ENCODE measurements at regions not wholly inside any gene's neighbourhood (a gene's known extent, or its start where the extent isn't known, plus 50 kb on each side); places are given as distances from the start of the nearest gene placed in this dataset.

DNA sequence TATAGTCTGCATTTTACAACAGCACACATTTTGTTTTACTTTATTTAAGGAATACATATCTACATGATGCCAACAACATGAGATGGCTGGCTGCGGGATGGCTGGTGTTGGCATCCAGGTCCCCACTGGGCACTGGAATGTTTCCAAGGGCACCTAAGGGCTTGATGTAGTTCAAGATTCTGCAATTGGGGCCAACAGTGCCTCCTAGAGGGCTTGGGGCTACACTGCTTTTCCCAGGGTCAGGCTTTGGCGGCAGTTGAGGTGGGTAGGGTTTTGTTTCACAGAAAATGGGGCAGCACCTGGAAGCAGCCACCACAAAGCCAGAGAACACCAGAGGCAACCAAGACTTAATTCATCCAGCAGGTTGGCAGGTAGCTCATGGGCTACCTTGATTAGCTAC, 166.7 kb upstream of the PRNP start:
- H3K79me2 ChIP-seq (ENCODE audit: control insufficient read depth, insufficient read depth, low read length): no peaks in the 10 kb centered on the region
- Mint-ChIP-seq H3K4me1 (no peaks in the 10 kb centered on the region), H3K4me3 (no peak overlapping the region), H3K27me3 (peaks cover 29% of the 10 kb centered on the region), H3K9me3 (ENCODE audit: insufficient read depth) (no peaks in the 10 kb centered on the region), H3K27ac (no peak overlapping the region)
- no peaks in the 10 kb centered on the region for H3K27me3 ChIP-seq (replicated peaks in 1 of 4; ENCODE audit: control extremely low read depth in 1 of 4, control insufficient read depth in 3 of 4, insufficient read depth in 4 of 4, low read length in 3 of 4)
- no peak for ATAC-seq (ENCODE audit: low read depth)
- no peaks in the 10 kb centered on the region for H4K20me1 ChIP-seq (ENCODE audit: control insufficient read depth, insufficient read depth, low read length, poor library complexity, severe bottlenecking)
- no peaks in the 10 kb centered on the region for H3K9me3 ChIP-seq (ENCODE audit: control extremely low read depth in 1 of 3, control insufficient read depth in 2 of 3, insufficient read depth in 1 of 3, low read length in 2 of 3)
- no peak overlapping the region for H3K4me3 ChIP-seq (ENCODE audit: control extremely low read depth in 1 of 5, extremely low read depth in 1 of 5, insufficient read depth in 1 of 5, low read depth in 2 of 5, low read length in 4 of 5)
- H3K4me2 ChIP-seq (replicated peaks; ENCODE audit: low read depth, low read length, poor library complexity, severe bottlenecking): no peak overlapping the region
- ChIA-PET POLR2A (no interaction called here), CTCF (no interaction called here)
- H3K4me1 ChIP-seq (ENCODE audit: control insufficient read depth in 2 of 2, insufficient read depth in 2 of 2, low read length in 2 of 2): no peaks in the 10 kb centered on the region
- intact Hi-C loops (cut with micrococcal nuclease): no loop called here
- no peaks in the 10 kb centered on the region for H3K36me3 ChIP-seq (replicated peaks in 1 of 2; ENCODE audit: control extremely low read depth in 1 of 2, control insufficient read depth in 1 of 2, extremely low read depth in 1 of 2, insufficient read depth in 2 of 2, low read length in 1 of 2)
- H3K27ac ChIP-seq (ENCODE audit: low read length in 2 of 2): no peak overlapping the region
- no peak overlapping the region for H3K9ac ChIP-seq (ENCODE audit: low read length)
- DNase-seq: no peak
- 0% methylated on average over 1 of the region's 2 CpGs for WGBS (ENCODE audit: insufficient coverage)
- no peak overlapping the region for H2AFZ ChIP-seq (ENCODE audit: insufficient read depth, low read depth, low read length, poor library complexity, severe bottlenecking)
- TF ChIP-seq, protein P1, sequence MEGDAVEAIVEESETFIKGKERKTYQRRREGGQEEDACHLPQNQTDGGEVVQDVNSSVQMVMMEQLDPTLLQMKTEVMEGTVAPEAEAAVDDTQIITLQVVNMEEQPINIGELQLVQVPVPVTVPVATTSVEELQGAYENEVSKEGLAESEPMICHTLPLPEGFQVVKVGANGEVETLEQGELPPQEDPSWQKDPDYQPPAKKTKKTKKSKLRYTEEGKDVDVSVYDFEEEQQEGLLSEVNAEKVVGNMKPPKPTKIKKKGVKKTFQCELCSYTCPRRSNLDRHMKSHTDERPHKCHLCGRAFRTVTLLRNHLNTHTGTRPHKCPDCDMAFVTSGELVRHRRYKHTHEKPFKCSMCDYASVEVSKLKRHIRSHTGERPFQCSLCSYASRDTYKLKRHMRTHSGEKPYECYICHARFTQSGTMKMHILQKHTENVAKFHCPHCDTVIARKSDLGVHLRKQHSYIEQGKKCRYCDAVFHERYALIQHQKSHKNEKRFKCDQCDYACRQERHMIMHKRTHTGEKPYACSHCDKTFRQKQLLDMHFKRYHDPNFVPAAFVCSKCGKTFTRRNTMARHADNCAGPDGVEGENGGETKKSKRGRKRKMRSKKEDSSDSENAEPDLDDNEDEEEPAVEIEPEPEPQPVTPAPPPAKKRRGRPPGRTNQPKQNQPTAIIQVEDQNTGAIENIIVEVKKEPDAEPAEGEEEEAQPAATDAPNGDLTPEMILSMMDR (IDR thresholded peaks at IDR 0.05): no peak
- no peak for TF ChIP-seq EZH2 (IDR thresholded peaks at IDR 0.05; ENCODE audit: borderline replicate concordance, insufficient read depth, low read depth, low read length, poor library complexity, severe bottlenecking)

- no peaks in the 10 kb centered on the region for H3K9me3 ChIP-seq (ENCODE audit: control extremely low read depth in 1 of 3, control insufficient read depth in 2 of 3, insufficient read depth in 1 of 3, low read length in 2 of 3)
- no peaks in the 10 kb centered on the region for H3K79me2 ChIP-seq (ENCODE audit: control insufficient read depth, insufficient read depth, low read length)
- H3K9ac ChIP-seq (ENCODE audit: low read length): no peak overlapping the region
- ChIA-PET POLR2A (no interaction called here), CTCF (no interaction called here)
- no peak overlapping the region for H3K27ac ChIP-seq (ENCODE audit: low read length in 2 of 2)
- H3K27me3 ChIP-seq (replicated peaks in 1 of 4; ENCODE audit: control extremely low read depth in 1 of 4, control insufficient read depth in 3 of 4, insufficient read depth in 4 of 4, low read length in 3 of 4): peaks cover 0 to 3% (median 0%) of the 10 kb centered on the region in 4 experiments
- ATAC-seq (ENCODE audit: low read depth) (no peak), DNase-seq (no peak)
- intact Hi-C loops (cut with micrococcal nuclease): no loop called here
- H3K4me3 ChIP-seq (ENCODE audit: control extremely low read depth in 1 of 5, extremely low read depth in 1 of 5, insufficient read depth in 1 of 5, low read depth in 2 of 5, low read length in 4 of 5): no peak overlapping the region
- Mint-ChIP-seq H3K9me3 (ENCODE audit: insufficient read depth) (no peaks in the 10 kb centered on the region), H3K27ac (no peak overlapping the region), H3K4me3 (no peak overlapping the region), H3K4me1 (no peaks in the 10 kb centered on the region), H3K27me3 (peaks cover 40% of the 10 kb centered on the region)
- H3K36me3 ChIP-seq (replicated peaks in 1 of 2; ENCODE audit: control extremely low read depth in 1 of 2, control insufficient read depth in 1 of 2, extremely low read depth in 1 of 2, insufficient read depth in 2 of 2, low read length in 1 of 2): no peaks in the 10 kb centered on the region
- H2AFZ ChIP-seq (ENCODE audit: insufficient read depth, low read depth, low read length, poor library complexity, severe bottlenecking): no peak overlapping the region
- no peak for TF ChIP-seq EZH2 (IDR thresholded peaks at IDR 0.05; ENCODE audit: borderline replicate concordance, insufficient read depth, low read depth, low read length, poor library complexity, severe bottlenecking)
- TF ChIP-seq, protein P1 (IDR thresholded peaks at IDR 0.05): no peak
- H4K20me1 ChIP-seq (ENCODE audit: control insufficient read depth, insufficient read depth, low read length, poor library complexity, severe bottlenecking): no peaks in the 10 kb centered on the region
- whole genome bisulfite sequencing (ENCODE audit: insufficient coverage): 80% methylated on average over 1 of the region's 1 CpG
- H3K4me2 ChIP-seq (replicated peaks; ENCODE audit: low read depth, low read length, poor library complexity, severe bottlenecking): no peak overlapping the region
- H3K4me1 ChIP-seq (ENCODE audit: control insufficient read depth in 2 of 2, insufficient read depth in 2 of 2, low read length in 2 of 2): no peaks in the 10 kb centered on the region
Observed at GRCh38 chr20:4516876-4517275, 169.4 kb upstream of the PRNP start.

Measured in B cell (primary cell).